ENCODE measurements at regions not wholly inside any gene's neighbourhood (a gene's known extent, or its start where the extent isn't known, plus 50 kb on each side); places are given as distances from the start of the nearest gene placed in this dataset.

- no peak for DNase-seq
These were observed 710.1 kb upstream of the REG3G start for GRCh38 chr2:78315368-78315767.

GRCh38 chr2:78318275-78318674 lies 707.2 kb upstream of the REG3G start:
- no peak for DNase-seq

GRCh38 chr2:78330193-78330592 lies 695.3 kb upstream of the REG3G start:
- no peak for DNase-seq

GRCh38 chr2:78351208-78351607 lies 674.3 kb upstream of the REG3G start:
- DNase-seq: no peak

- no peak for DNase-seq
These were observed 672.3 kb upstream of the REG3G start for GRCh38 chr2:78353168-78353567.

GRCh38 chr2:78355967-78356366 lies 669.5 kb upstream of the REG3G start:
- DNase-seq: no peak

- DNase-seq: no peak
These were observed 641.9 kb upstream of the REG3G start for GRCh38 chr2:78383576-78383975.

- no peak for DNase-seq
These were observed 628.3 kb upstream of the REG3G start for GRCh38 chr2:78397198-78397597.

- no peak for DNase-seq
These were observed 617.3 kb upstream of the REG3G start for GRCh38 chr2:78407960-78408794.

GRCh38 chr2:78408795-78409118 lies 616.7 kb upstream of the REG3G start:
- no peak for DNase-seq

- DNase-seq: no peak
These were observed 614.2 kb upstream of the REG3G start for GRCh38 chr2:78411303-78411702.

- no peak for DNase-seq
These were observed 608.7 kb upstream of the REG3G start for GRCh38 chr2:78416625-78417300.

- DNase-seq: no peak
These were observed 608.1 kb upstream of the REG3G start for GRCh38 chr2:78417355-78417754.

GRCh38 chr2:78418021-78418420 lies 607.5 kb upstream of the REG3G start:
- no peak for DNase-seq

GRCh38 chr2:78420132-78420531 lies 605.4 kb upstream of the REG3G start:
- no peak for DNase-seq

- DNase-seq: no peak
These were observed 601.9 kb upstream of the REG3G start for GRCh38 chr2:78423631-78424030.

GRCh38 chr2:78427170-78427569 lies 598.3 kb upstream of the REG3G start:
- no peak for DNase-seq

GRCh38 chr2:78431241-78431640 lies 594.3 kb upstream of the REG3G start:
- DNase-seq: no peak

- no peak for DNase-seq
These were observed 586.4 kb upstream of the REG3G start for GRCh38 chr2:78439122-78439521.

- DNase-seq: no peak
These were observed 569.9 kb upstream of the REG3G start for GRCh38 chr2:78455586-78455985.

GRCh38 chr2:78457269-78457668 lies 568.2 kb upstream of the REG3G start:
- no peak for DNase-seq

GRCh38 chr2:78465707-78466106 lies 559.8 kb upstream of the REG3G start:
- DNase-seq: no peak

GRCh38 chr2:78476619-78477229 lies 548.8 kb upstream of the REG3G start:
- no peak for DNase-seq

- DNase-seq: no peak
These were observed 538.9 kb upstream of the REG3G start for GRCh38 chr2:78486565-78486964.

Measured in CD4-positive, alpha-beta T cell treated with Interleukin-15 for 1 hour (primary cell).